ENCODE measurements at regions not wholly inside any gene's neighbourhood (a gene's known extent, or its start where the extent isn't known, plus 50 kb on each side); places are given as distances from the start of the nearest gene placed in this dataset.
A peak's percentile ranks its signal among the peaks of the same experiment; 100 is the strongest.
"Not testable (repeated sequence)": the region's sequence is repeated elsewhere in the genome, so short reads cannot be mapped to it uniquely, and the experiment has no call there.

- no peak for DNase-seq
These were observed 331.0 kb upstream of the ROPN1 start for GRCh38 chr3:124322966-124323365.

DNA sequence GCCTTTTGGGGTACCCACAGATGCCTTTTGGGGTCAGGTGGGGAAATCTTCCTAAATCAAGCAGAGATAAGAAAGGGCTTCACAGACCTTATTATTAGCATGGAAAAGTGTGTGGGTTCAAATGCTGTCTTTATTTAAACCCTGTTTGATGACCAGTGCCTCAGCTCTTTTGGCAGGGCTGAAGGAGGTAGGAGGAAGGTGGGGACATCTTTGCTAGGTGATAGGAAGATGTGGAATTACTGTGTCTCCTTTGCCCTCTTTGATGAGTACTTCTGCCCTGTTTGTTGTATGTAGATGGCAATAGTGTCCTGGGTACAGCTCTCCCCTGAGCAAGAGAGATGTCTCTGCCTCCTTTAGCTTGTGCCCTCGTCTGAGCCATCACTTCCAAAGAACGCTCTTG lies 333.3 kb upstream of the ROPN1 start:
- no peak for DNase-seq

DNA sequence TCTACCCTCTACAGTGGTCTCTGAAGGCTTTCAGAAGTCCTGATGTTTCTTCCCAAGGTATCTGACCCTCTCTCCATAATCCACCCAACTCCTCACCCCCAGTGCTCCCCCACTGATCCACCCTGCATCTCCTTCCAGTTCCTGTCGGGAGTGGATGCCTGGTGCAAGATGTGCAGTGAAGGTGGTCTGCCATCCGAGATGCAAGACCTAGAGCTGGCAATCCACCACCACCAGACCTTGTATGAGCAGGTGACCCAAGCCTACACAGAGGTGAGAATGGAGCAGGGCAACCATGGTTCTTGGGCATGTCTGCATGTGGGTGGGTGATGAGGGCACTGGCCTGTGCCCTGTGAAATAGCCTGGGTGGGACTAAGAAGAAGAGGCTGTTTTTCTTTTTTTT lies 337.8 kb upstream of the ROPN1 start:
- no peak for DNase-seq

- DNase-seq = no peak
These were observed 342.2 kb upstream of the ROPN1 start for GRCh38 chr3:124333931-124334640.

GRCh38 chr3:124336067-124336656 lies 344.2 kb upstream of the ROPN1 start:
- DNase-seq = no peak

DNA sequence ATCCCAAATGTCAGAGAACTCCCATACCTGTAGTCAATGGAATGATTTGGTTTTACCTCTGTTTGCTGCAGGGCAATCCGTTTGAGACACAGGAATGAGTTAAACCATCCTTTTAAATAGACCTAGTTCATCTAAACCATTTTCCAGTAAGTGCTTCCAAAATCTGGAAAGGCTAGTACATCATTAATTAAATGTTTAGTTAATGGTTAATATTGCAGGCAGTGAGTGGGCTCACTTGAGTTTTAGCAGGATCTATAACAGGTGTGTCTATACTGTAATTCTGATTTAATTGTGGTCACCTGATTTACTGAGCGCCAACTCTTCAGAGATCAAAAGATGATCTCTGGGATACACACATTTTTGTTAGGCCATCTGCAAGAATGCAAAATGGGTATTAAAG lies 353.9 kb upstream of the ROPN1 start:
- no peak for DNase-seq

DNA sequence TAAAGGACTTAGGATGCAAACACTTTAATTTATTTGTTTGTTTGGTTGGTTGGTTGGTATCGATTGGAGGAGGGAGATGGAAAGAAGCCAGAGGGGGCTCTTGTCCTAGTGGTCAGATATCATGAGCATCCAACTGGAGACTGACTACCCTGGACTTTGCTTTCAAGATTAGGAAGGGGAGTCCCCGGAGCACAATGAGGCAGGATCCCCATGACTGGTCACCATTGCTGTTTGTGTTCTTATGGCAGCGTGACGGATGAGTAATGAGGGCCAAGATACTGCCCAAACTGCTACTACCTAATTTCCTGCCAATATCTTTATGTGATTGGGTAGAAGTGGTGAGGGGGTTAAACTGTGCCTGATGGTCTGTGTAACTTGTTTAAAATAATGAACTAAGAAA lies 354.6 kb upstream of the ROPN1 start:
- DNase-seq = no peak

DNA sequence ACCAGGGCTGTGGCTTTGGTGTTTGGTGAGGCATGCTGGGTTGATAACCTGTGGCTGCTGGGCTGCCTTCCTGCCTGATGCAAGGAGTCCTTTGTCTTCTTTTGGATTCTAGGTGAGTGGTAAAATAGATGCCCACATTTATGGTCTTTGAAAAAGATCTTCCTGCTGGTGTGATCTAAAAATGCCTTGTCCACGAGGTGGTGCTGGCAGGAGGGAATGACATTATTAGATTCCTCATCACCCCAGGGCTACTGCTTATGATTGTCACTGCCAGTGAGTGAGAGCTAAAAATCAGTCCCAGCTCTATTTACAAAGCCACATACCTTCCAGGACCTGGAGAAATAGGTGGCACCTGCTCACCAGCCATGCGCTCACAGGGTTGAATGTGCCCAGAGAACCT lies 355.5 kb upstream of the ROPN1 start:
- DNase-seq = no peak

DNA sequence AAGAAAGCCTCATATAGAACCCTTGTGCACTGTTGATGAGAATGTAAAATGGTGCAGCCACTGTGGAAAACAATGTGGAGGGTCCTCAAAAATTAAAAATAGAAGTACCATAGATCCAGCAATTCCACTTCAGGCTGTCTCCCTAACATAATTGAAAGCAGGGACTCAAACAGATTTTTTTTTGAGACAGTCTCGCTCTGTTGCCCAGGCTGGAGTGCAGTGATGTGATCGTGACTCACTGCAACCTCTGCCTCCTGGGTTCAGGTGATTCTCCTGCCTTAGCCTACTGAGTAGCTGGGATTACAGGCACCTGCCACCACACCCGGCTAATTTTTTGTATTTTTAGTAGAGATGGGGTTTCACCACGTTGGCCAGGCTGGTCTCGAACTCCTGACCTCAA lies 356.6 kb upstream of the ROPN1 start:
- not testable (repeated sequence) for DNase-seq

GRCh38 chr3:124351430-124352148 lies 359.7 kb upstream of the ROPN1 start:
- DNase-seq = peak in 1 of 2 donors; percentile 80

DNA sequence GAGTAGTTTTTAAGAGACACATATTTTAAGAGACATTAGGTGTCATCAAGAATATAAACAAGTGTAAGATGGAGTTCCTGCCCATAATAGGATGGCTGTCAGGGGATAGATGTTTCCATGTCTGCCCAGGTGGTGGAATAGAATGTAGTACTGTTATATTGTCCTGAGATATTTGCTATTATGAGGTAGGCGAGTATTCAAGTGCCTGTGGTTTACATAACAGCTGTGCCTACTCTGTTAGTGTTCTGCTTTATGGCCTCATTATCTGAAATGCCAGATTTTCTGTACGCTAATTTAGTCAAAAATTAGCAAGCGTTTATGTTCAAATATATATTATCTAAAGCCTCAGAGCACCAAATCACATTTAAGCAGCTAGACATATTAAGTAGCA lies 360.2 kb upstream of the ROPN1 start:
- no peak for DNase-seq

DNA sequence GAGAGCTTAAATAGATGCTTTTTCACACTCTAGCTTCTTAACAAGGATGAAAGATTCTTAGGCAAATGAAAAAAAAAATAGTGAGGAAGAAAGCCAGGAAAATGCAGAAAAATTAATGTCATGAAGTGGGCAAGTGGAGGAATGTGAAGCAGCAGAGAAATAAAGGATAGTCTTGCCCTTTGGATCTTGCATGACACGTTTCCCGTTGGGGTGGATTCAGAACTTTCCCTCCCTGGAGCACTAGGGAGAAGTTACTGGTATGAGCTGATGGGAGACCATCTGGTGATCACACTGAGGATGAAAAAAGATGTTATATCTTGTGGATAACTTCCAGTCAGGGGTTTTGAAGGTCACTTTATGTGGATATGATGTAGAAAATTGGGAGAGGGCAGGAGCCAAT lies 361.8 kb upstream of the ROPN1 start:
- DNase-seq = peak in 1 of 2 donors; percentile 14

DNA sequence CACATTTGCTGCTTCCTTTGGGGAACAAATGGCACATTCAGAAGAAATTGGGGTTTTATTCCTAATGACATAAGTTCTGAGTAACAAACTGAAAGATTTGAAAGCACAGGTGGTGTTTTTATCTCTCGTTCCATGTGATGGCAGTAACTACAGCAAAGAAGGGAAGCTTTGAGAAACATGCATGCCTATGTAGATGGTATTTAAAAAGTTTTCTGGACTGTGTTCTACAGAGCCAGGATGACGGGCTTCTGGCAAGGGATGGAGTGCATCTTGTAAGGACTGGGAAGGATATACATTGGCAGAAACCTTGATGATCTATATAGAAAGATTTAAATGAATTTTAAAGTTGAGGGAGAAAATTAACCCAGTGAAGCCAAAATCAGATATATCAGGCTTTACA lies 362.2 kb upstream of the ROPN1 start:
- no peak for DNase-seq

DNA sequence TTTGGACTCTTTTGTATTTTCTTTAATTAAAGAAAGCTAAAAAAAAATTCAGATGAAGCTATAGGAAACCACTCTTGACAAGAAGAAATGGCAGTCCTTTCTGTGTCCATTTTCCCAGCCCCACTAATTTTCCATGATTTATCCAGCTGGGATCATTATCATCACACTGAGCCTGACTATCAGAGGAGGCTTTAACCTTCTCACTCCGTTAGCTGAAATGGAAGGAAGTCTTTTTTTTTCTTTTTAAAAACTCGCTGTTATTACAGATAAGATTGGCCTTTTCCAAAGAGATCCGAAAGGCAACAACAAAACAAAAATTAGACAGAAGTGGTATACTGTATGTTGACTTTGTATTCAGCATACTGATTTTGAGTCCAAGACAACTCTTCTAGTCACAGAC lies 366.2 kb upstream of the ROPN1 start:
- DNase-seq = no peak

DNA sequence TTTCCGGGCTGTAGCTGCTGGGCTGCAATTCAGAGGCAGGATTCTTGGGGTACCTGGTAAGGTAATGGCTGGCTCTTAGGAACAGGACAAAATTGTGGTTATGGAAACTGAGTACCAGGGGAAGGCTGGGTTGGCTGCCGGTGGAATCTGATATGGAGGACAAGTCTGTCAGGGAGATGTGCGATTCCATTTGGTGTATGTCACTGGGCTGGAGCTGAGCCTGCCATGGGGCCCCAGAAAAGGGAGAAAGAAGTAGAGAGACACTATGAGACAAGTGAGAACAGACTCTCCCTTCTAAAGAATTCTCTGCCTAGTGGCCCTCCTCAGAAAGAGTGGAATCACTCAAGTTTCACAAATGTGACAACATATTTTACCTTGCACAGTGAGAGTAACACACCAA lies 368.2 kb upstream of the ROPN1 start:
- DNase-seq = no peak

GRCh38 chr3:124360563-124360962 lies 368.6 kb upstream of the ROPN1 start:
- no peak for DNase-seq

- DNase-seq = no peak
These were observed 368.7 kb upstream of the UMPS start for GRCh38 chr3:124361566-124361965.

DNA sequence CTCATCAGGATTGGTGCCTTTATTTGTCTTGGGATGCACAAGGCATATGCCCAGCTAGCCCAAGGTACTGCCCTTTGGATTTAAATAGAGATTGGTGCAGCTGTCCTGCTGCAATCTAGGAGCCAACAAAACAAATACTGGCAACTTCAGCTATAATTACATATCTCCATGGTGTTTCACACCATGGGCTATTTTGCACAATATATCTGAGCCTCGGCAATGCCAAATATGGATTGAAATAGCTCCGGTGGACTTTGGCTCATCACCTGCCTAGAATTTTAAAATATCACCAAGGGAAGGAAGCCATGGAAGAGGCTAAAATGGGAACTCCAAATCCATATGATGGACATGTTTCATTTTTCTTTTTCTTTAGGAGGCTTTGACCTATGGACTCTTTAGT lies 367.8 kb upstream of the UMPS start:
- no peak for DNase-seq

DNA sequence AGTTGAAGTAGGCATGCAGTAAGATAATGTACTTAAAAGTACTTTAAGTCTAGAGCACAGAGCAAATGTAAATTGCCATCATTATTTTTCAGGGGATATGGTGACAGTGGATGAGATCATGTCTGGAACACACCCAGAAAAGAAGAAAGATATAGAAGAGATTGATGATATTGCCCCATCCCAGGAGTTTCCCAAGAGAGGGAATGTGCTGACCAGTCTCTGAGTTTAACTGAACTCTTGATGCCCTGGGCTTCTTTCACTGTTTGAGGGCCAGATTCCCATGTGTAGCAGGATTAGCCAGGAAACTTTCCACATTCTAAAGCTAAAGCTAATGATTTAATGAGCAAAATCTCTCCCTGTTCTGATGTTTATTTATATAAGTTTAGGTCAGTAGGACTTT lies 366.8 kb upstream of the UMPS start:
- no peak for DNase-seq

DNA sequence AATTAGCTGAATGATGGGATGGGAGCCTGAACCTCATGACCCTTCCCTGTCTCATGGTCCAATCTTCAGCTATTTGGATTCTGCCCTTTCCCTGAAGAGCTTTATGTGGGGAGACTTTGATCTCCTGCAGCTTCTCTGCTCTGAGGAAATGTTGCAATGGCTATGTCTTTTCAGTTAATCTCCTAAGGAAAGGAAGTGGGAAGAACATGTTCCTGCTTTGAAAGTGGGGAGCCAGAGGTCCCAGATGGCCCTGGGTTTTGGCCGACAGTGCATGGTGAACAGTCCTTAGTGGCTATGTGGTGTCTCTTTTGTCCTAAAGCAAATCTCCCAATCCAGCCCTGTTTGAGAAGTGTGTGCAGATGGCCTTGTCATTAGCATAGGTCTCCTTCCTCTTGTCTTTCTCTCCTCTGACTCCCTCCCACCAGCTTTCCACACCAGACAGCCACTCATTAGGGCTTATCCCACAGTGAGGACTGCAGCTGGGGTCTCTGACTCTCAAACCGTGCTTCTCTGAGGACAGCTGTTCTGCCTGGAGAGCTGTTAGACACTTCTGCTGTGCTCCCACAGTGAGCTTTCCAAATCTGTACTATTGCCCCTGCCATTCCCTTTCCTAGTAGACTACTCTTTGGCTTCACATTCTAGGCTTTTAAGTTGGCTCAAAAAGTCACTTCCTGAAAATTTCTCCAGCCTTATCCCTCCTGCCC lies 365.8 kb upstream of the UMPS start:
- no peak for DNase-seq

DNA sequence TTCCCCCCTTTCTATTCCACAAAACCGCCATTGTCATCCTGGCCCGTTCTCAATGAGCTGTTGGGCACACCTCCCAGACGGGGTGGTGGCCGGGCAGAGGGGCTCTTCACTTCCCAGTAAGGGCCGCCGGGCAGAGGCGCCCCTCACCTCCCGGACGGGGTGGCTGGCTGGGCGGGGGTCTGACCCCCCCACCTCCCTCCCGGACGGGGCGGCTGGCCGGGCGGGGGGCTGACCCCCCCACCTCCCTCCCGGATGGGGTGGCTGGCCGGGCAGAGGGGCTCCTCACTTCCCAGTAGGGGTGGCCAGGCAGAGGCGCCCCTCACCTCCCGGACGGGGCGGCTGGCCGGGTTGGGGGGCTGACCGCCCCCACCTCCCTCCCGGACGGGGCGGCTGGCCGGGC lies 363.6 kb upstream of the UMPS start:
- DNase-seq = not testable (repeated sequence)

GRCh38 chr3:124372775-124373174 lies 357.5 kb upstream of the UMPS start:
- no peak for DNase-seq

DNA sequence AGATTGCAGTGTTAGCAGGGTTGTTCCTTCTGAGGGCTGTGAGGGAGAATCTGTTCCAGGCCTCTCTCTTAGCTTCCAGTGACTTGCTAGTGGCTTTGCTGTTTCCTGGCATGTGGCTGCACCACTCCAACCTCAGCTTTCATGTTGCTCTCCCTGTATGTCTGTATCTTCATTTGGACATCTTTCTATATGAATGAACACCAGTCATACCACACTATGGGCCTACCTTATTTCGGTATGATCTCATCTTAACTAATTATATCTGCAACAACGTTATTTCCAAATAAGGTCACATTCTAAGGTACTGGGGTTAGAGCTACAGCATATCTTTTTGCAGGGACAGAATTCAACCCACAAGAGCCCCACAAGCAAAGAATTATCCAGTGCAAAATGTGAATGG lies 356.7 kb upstream of the UMPS start:
- DNase-seq = no peak

DNA sequence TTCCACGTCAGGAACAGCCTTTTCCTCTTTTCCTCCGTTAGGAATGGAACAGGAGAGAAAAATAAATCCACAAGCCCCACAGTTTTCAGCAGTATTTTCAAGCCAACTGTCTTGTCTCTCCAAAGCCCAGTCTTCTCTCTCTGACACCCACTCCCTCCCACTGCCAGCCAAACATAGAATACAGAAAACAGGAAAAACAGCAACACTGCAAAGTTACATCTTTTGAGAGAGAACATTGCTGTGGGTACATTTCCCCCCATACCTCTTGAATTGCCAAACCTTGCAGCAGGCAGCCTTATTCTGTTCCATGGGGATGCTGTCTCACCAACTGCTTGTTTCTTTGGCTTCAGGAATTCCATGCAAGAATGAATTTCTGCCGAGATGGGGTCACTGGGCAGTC lies 355.7 kb upstream of the UMPS start:
- DNase-seq = peak in 1 of 2 donors; percentile 52
